HepG2 (cell line): ENCODE measurements at regions not wholly inside any gene's neighbourhood (a gene's known extent, or its start where the extent isn't known, plus 50 kb on each side); places are given as distances from the start of the nearest gene placed in this dataset.

Experiments
- ATAC-seq: fragments of 200-7000 bp; cut with Tn5 transposase; 3 replicates; pipeline ENCODE4 v1.9.1; 2020; ENCODE audit warnings: mild to moderate bottlenecking, moderate library complexity
- BruUV-seq: library from RNA; stranded (reverse); fragments of 400-500 nt; replicated peaks from 2 replicates; lab custom pipeline; 2021; lab: Mats Ljungman, UMichigan
- CTCF ChIA-PET: fragments of 300-600 bp; formaldehyde crosslinking; extraction: SDS; loops from one replicate; lab custom pipeline; 2021; ENCODE audit warnings: low total read pairs, inconsistent platforms, low intra/inter-chr PET ratio; lab: Yijun Ruan, JAX
- POLR2A ChIA-PET: fragments of 350-600 bp; sonication (Branson Sonifier 250); formaldehyde crosslinking; loops from one replicate; lab custom pipeline; 2020; ENCODE audit warnings: antibody characterized with exemption, inconsistent platforms; lab: Yijun Ruan, JAX
- DNase-seq: peaks from one replicate; pipeline ENCODE4 v3.0.0-alpha.2; 2015; ENCODE audit warnings: low spot score
- FAIRE-seq: peaks from 3 replicates; lab custom pipeline; 2011; peaks lifted over from hg19 to GRCh38; lab: Jason Lieb, UNC
- H2AFZ ChIP-seq: one replicate; pipeline ENCODE4 v1.6.1; 2011; ENCODE audit warnings: low read length, inconsistent platforms
- H3K27ac ChIP-seq: fragments of 300-600 bp; 3 replicates; pipeline ENCODE4 v1.8.0; 2011; ENCODE audit warnings: mixed run types, mild to moderate bottlenecking, mixed read lengths, low read length, inconsistent platforms; ENCODE audit not compliant: insufficient read depth; ENCODE audit errors: extremely low read length
- H3K27me3 ChIP-seq, 2 experiments: fragments of 200-600 bp in 1 of 2; 2 replicates in 1 of 2; 3 replicates in 1 of 2; pipeline versions ENCODE4 v1.6.0 to v1.8.0; 2011; ENCODE audit warnings: low read length in 2 of 2, mild to moderate bottlenecking in 2 of 2, moderate library complexity in 2 of 2, inconsistent platforms in 1 of 2; ENCODE audit not compliant: insufficient read depth in 2 of 2, control insufficient read depth in 1 of 2
- H3K36me3 ChIP-seq, 2 experiments: fragments of 200-600 bp in 1 of 2; replicated peaks in 1 of 2; 2 replicates in 1 of 2; 3 replicates in 1 of 2; pipeline versions ENCODE4 v1.5.1 to v1.8.0; 2011; ENCODE audit warnings: low read length in 2 of 2, inconsistent platforms in 1 of 2; ENCODE audit not compliant: insufficient read depth in 2 of 2, control insufficient read depth in 1 of 2
- H3K4me1 ChIP-seq: 2 replicates; pipeline ENCODE4 v1.5.1; 2012; ENCODE audit warnings: low read length, inconsistent platforms; ENCODE audit not compliant: insufficient read depth
- H3K4me2 ChIP-seq: 2 replicates; pipeline ENCODE4 v1.6.0; 2011; ENCODE audit warnings: low read depth, low read length, inconsistent platforms
- H3K4me3 ChIP-seq, 3 experiments: fragments of 200-600 bp in 1 of 3; sonication (generic), shearing (Covaris generic) in 1 of 3; replicated peaks in 1 of 3; 2 replicates each; pipeline ENCODE4 v1.5.1; 2011 to 2016; ENCODE audit warnings: low read length in 3 of 3, inconsistent platforms in 2 of 3, low read depth in 2 of 3, mild to moderate bottlenecking in 2 of 3, control low read depth in 1 of 3, mixed read lengths in 1 of 3; ENCODE audit not compliant: insufficient read depth in 1 of 3
- H3K79me2 ChIP-seq: one replicate; pipeline ENCODE4 v1.6.1; 2011; ENCODE audit warnings: low read length, inconsistent platforms; ENCODE audit not compliant: insufficient read depth
- H3K9ac ChIP-seq: 2 replicates; pipeline ENCODE4 v1.6.0; 2011; ENCODE audit warnings: mild to moderate bottlenecking, low read depth, low read length, inconsistent platforms; ENCODE audit not compliant: insufficient read depth
- H3K9me3 ChIP-seq: 2 replicates; pipeline ENCODE4 v1.5.1; 2012; ENCODE audit warnings: mild to moderate bottlenecking, low read length
- H4K20me1 ChIP-seq: 2 replicates; pipeline ENCODE4 v1.6.0; 2011; ENCODE audit warnings: inconsistent platforms, mild to moderate bottlenecking, low read length, moderate library complexity; ENCODE audit not compliant: insufficient read depth
- TEAD3 ChIP-seq: optimal IDR thresholded peaks from 2 replicates; pipeline ENCODE3; 2016; ENCODE audit warnings: borderline replicate concordance
- XBP1 ChIP-seq: sonication (generic); formaldehyde crosslinking; IDR thresholded peaks from 2 replicates; pipeline ENCODE4 v1.5.0; 2020; ENCODE audit warnings: missing genetic modification reagents
- ZNF496 ChIP-seq: sonication (generic); formaldehyde crosslinking; IDR thresholded peaks from 2 replicates; pipeline ENCODE4 v1.8.1; 2023; ENCODE audit warnings: mild to moderate bottlenecking, moderate library complexity, missing genetic modification reagents; ENCODE audit not compliant: insufficient replicate concordance
- WGBS: methylation state at CpG from one replicate; pipeline ENCODE4 v1.1.6; 2017; ENCODE audit warnings: low lambda C conversion rate; 5-methylcytosine and 5-hydroxymethylcytosine counted together
- in situ Hi-C: cut with HindIII; loops from 2 replicates; pipeline ENCODE4 v1.10.0; 2017; ENCODE audit warnings: low pct_unique_long_range_greater_than_20kb; ENCODE audit not compliant: extremely low pct_ligation_motif_present
- intact Hi-C: fragments of 100-400 bp; cut with micrococcal nuclease; formaldehyde crosslinking; loops from one replicate; pipeline ENCODE4 v1.10.0; 2022; ENCODE audit not compliant: unreplicated experiment
- TF ChIP-seq, protein P1 (sequence below): sonication (generic); formaldehyde crosslinking; IDR thresholded peaks from 2 replicates; pipeline ENCODE4 v1.5.0; 2020; ENCODE audit warnings: missing genetic modification reagents
- TF ChIP-seq, protein P2 (sequence below): sonication (generic); formaldehyde crosslinking; IDR thresholded peaks from 2 replicates; pipeline ENCODE4 v1.5.0; 2020; ENCODE audit warnings: mild to moderate bottlenecking, low read depth, missing genetic modification reagents, borderline replicate concordance
- TF ChIP-seq, protein P3 (sequence below): sonication (generic); formaldehyde crosslinking; IDR thresholded peaks from 2 replicates; pipeline ENCODE4 v1.4.0; 2020; ENCODE audit warnings: missing genetic modification reagents, borderline replicate concordance

DNA sequence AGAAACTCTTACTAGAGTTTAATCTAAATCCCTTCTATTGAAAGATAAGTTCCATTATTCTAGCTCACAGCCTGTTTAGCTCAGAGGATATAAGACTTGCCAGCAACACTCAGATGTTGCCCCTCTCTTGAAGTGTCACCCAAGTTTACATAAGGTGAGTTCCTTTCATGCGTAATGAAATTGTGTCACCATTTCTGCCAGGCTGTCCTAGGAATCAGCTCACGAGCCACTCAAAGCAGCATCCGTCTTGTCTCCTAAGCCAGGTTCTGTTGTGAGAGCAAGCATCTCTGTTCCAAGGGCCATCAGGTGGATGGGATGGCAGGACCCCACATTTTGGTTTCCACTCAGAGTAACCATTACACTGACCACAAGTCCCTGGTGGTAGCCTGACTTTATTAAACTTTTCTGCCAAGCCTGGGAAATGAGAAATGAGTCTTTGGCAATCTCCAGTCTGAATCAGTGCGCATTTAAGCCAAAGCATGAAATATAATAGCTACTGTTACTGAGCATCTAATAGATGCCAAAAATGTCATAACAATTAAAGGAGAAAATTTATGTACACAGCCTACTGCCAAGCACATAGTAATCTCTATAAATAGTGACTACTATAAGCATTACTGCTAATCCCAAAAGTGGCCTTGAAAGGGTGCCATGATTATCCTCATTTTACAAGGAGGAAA lies 179.6 kb upstream of the MIR17HG start:
- Histone ChIP-seq H3K9ac (no peak overlapping the region), H2AFZ (no peak overlapping the region), H3K9me3 (no peaks in the 10 kb centered on the region), H3K27me3 (no peaks in the 10 kb centered on the region), H3K27ac (no peak overlapping the region), H3K4me1 (no peaks in the 10 kb centered on the region), H4K20me1 (no peaks in the 10 kb centered on the region), H3K4me2 (no peak overlapping the region), H3K79me2 (no peaks in the 10 kb centered on the region), H3K36me3 (no peaks in the 10 kb centered on the region), H3K4me3 (no peak overlapping the region)
- in situ Hi-C loops: no loop called here
- intact Hi-C loops: no loop called here
- CTCF ChIA-PET: no interaction called here
- TF ChIP-seq, protein P1, sequence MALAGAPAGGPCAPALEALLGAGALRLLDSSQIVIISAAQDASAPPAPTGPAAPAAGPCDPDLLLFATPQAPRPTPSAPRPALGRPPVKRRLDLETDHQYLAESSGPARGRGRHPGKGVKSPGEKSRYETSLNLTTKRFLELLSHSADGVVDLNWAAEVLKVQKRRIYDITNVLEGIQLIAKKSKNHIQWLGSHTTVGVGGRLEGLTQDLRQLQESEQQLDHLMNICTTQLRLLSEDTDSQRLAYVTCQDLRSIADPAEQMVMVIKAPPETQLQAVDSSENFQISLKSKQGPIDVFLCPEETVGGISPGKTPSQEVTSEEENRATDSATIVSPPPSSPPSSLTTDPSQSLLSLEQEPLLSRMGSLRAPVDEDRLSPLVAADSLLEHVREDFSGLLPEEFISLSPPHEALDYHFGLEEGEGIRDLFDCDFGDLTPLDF (CRISPR knock-in tag): no peak
- TF ChIP-seq, protein P2, sequence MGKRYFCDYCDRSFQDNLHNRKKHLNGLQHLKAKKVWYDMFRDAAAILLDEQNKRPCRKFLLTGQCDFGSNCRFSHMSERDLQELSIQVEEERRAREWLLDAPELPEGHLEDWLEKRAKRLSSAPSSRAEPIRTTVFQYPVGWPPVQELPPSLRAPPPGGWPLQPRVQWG: no peak
- no peak for TF ChIP-seq XBP1
- TF ChIP-seq ZNF496 (CRISPR knock-in tag): no peak
- TF ChIP-seq, protein P3, sequence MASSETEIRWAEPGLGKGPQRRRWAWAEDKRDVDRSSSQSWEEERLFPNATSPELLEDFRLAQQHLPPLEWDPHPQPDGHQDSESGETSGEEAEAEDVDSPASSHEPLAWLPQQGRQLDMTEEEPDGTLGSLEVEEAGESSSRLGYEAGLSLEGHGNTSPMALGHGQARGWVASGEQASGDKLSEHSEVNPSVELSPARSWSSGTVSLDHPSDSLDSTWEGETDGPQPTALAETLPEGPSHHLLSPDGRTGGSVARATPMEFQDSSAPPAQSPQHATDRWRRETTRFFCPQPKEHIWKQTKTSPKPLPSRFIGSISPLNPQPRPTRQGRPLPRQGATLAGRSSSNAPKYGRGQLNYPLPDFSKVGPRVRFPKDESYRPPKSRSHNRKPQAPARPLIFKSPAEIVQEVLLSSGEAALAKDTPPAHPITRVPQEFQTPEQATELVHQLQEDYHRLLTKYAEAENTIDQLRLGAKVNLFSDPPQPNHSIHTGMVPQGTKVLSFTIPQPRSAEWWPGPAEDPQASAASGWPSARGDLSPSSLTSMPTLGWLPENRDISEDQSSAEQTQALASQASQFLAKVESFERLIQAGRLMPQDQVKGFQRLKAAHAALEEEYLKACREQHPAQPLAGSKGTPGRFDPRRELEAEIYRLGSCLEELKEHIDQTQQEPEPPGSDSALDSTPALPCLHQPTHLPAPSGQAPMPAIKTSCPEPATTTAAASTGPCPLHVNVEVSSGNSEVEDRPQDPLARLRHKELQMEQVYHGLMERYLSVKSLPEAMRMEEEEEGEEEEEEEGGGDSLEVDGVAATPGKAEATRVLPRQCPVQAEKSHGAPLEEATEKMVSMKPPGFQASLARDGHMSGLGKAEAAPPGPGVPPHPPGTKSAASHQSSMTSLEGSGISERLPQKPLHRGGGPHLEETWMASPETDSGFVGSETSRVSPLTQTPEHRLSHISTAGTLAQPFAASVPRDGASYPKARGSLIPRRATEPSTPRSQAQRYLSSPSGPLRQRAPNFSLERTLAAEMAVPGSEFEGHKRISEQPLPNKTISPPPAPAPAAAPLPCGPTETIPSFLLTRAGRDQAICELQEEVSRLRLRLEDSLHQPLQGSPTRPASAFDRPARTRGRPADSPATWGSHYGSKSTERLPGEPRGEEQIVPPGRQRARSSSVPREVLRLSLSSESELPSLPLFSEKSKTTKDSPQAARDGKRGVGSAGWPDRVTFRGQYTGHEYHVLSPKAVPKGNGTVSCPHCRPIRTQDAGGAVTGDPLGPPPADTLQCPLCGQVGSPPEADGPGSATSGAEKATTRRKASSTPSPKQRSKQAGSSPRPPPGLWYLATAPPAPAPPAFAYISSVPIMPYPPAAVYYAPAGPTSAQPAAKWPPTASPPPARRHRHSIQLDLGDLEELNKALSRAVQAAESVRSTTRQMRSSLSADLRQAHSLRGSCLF (CRISPR knock-in tag): no peak
- TF ChIP-seq TEAD3 (CRISPR knock-in tag): no peak
- FAIRE-seq (no peak), ATAC-seq (no peak), DNase-seq (no peak)
- POLR2A ChIA-PET: no interaction called here
- WGBS: 10% methylated on average over 4 of the region's 4 CpGs
- BruUV-seq: no TSS peak
